ENCODE measurements at regions not wholly inside any gene's neighbourhood (a gene's known extent, or its start where the extent isn't known, plus 50 kb on each side); places are given as distances from the start of the nearest gene placed in this dataset.

DNA sequence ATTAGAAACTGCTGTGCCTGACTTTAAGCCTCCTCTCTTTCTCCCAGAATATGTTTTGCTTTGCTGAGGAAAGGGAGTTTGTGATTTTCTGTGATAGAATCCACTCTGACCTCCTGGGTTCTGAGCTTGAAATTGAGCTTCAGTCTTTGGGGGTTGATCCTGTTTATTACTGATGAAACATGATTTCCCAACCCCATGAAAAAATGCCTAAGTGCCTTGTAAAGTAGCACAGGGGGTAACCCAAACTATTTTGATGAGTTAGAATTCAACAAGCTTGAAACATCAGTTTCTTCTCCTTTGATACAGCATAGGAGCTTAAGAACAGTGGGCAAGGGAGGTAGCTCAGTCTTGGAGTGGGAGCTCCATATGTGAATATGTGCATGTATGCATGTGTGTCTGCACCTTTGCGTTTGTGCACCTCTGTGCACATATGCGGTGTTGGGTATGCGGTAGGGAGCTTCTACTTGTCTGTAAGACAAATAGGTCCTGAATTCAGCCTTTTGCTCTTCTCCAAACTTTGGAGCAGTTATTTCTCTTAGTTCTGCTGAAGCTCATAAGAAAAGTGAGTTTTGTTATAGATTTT is 364.6 kb downstream of the OSR1 start:
- no peak overlapping the region for H3K4me3 ChIP-seq (replicated peaks; ENCODE audit: low read depth, low read length)
- TF ChIP-seq, protein P1, sequence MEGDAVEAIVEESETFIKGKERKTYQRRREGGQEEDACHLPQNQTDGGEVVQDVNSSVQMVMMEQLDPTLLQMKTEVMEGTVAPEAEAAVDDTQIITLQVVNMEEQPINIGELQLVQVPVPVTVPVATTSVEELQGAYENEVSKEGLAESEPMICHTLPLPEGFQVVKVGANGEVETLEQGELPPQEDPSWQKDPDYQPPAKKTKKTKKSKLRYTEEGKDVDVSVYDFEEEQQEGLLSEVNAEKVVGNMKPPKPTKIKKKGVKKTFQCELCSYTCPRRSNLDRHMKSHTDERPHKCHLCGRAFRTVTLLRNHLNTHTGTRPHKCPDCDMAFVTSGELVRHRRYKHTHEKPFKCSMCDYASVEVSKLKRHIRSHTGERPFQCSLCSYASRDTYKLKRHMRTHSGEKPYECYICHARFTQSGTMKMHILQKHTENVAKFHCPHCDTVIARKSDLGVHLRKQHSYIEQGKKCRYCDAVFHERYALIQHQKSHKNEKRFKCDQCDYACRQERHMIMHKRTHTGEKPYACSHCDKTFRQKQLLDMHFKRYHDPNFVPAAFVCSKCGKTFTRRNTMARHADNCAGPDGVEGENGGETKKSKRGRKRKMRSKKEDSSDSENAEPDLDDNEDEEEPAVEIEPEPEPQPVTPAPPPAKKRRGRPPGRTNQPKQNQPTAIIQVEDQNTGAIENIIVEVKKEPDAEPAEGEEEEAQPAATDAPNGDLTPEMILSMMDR (IDR thresholded peaks at IDR 0.05; ENCODE audit: low read length, missing control alignments) = no peak
- DNase-seq (ENCODE audit: low read depth) = no peak

GRCh38 chr2:18991177-18992168 is 366.9 kb downstream of the OSR1 start:
- TF ChIP-seq, protein P1 (IDR thresholded peaks at IDR 0.05; ENCODE audit: low read length, missing control alignments) = no peak
- no peak overlapping the region for H3K4me3 ChIP-seq (replicated peaks; ENCODE audit: low read depth, low read length)
- peak; percentile 91 for DNase-seq (ENCODE audit: low read depth)

DNA sequence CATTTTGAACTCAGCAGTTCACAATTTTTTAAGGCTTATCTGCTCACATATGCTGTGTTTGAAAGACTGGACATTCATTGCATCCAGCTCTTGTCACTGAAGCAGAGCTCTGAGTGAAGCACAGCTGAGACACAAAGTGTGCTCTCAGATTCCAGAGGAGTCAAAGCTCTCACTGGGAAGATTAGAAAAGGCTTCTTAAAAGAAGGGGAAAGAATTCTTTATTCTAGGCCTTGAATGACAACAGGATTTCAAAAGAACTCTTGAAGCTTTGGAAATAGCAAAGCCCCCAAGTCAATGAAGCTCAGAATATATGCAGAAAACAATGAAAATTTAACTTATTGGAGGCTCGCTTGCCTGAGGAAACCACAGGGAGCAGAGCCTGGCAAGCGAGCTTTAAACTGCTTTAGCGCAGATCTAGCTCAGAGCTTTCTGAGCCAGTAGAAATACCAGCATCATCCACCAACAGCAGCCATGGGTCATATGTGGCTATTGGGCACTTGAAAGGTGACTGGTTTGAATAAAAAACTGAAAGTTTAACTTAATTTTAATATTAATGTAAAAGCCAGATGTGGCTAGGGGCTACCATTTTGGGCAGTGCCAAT is 369.7 kb downstream of the OSR1 start:
- TF ChIP-seq, protein P1 (IDR thresholded peaks at IDR 0.05; ENCODE audit: low read length, missing control alignments) = no peak
- H3K4me3 ChIP-seq (replicated peaks; ENCODE audit: low read depth, low read length) = no peak overlapping the region
- DNase-seq (ENCODE audit: low read depth) = no peak

- TF ChIP-seq, protein P1 (IDR thresholded peaks at IDR 0.05; ENCODE audit: low read length, missing control alignments) = peak; percentile 36
- peak; percentile 93 for DNase-seq (ENCODE audit: low read depth)
- no peak overlapping the region for H3K4me3 ChIP-seq (replicated peaks; ENCODE audit: low read depth, low read length)
Observed at GRCh38 chr2:18987592-18988073, 370.8 kb downstream of the OSR1 start.

DNA sequence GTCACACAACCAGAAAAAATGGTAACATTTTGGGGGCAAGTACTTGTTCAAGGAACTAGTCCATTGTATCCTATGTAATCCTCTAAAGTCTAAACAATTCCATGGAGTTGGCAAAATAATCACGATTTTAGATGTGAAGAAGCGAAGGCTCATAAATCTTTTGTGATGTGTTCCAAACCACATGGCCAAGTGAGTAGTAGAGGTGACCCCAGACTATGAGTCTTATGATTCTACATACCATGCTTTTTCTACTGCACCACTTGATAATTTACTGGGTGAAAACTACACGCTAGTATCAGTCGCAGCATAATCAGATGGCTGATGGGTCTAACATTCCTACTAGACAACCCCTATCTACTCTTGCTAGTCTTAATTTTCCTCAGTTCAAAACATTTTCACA is 371.4 kb downstream of the OSR1 start:
- TF ChIP-seq, protein P1 (IDR thresholded peaks at IDR 0.05; ENCODE audit: low read length, missing control alignments) = no peak
- DNase-seq (ENCODE audit: low read depth) = no peak
- H3K4me3 ChIP-seq (replicated peaks; ENCODE audit: low read depth, low read length) = no peak overlapping the region

GRCh38 chr2:18986046-18986445 is 372.4 kb downstream of the OSR1 start:
- no peak overlapping the region for H3K4me3 ChIP-seq (replicated peaks; ENCODE audit: low read depth, low read length)
- DNase-seq (ENCODE audit: low read depth) = no peak
- TF ChIP-seq, protein P1 (IDR thresholded peaks at IDR 0.05; ENCODE audit: low read length, missing control alignments) = no peak

Measured in fibroblast of pulmonary artery (primary cell).